ENCODE measurements at regions not wholly inside any gene's neighbourhood (a gene's known extent, or its start where the extent isn't known, plus 50 kb on each side); places are given as distances from the start of the nearest gene placed in this dataset.

DNA sequence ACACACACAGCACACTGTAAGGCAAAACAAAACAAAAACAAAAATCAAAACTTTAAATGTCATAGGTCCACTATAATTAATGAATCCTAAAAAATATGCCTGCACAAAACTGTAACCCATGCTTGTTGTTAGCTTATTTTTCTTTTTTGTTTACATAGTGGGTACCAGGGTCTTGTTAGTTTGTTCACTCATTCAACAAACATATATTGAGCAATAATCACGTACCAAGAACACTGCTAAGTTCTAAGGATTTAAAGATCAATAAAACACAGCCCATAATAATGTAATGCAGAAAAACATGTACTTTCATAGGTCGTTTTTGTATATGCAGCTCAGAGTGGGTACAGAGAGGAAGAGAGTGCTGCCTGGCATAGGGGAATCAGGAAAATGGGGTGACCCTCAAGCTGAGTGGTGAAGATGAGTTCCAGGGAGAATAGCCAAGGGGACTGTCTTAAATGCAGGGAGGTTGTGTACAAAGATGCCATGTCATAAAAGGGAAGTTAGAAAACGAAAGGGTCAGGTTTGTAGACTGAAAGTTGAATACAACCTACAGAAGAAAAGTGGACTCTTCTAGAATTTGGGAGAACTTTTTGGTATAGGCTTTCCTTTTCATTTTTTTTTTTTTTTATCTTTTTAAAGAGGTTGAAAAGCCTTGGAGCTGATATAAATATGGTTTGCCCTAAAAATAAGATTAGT lies 113.3 kb upstream of the TBX18 start:
- TF ChIP-seq, protein P1, sequence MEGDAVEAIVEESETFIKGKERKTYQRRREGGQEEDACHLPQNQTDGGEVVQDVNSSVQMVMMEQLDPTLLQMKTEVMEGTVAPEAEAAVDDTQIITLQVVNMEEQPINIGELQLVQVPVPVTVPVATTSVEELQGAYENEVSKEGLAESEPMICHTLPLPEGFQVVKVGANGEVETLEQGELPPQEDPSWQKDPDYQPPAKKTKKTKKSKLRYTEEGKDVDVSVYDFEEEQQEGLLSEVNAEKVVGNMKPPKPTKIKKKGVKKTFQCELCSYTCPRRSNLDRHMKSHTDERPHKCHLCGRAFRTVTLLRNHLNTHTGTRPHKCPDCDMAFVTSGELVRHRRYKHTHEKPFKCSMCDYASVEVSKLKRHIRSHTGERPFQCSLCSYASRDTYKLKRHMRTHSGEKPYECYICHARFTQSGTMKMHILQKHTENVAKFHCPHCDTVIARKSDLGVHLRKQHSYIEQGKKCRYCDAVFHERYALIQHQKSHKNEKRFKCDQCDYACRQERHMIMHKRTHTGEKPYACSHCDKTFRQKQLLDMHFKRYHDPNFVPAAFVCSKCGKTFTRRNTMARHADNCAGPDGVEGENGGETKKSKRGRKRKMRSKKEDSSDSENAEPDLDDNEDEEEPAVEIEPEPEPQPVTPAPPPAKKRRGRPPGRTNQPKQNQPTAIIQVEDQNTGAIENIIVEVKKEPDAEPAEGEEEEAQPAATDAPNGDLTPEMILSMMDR (conservative IDR thresholded peaks at IDR 0.05 in 1 of 2, IDR thresholded peaks at IDR 0.05 in 1 of 2; ENCODE audit: extremely low read depth in 1 of 2, insufficient read depth in 1 of 2, low read depth in 1 of 2, low read length in 2 of 2) = no peak
- no peak for TF ChIP-seq EZH2 (IDR thresholded peaks at IDR 0.05; ENCODE audit: borderline replicate concordance, low read length)
